Thyroid gland (tissue), 4 donors: ENCODE measurements at regions not wholly inside any gene's neighbourhood (a gene's known extent, or its start where the extent isn't known, plus 50 kb on each side); places are given as distances from the start of the nearest gene placed in this dataset.

Source experiments
- CTCF ChIP-seq, 6 experiments: fragments of 200-600 bp in 3 of 6; fragments of 450-650 bp in 3 of 6; sonication (generic) in 3 of 6; IDR thresholded peaks; one replicate each; pipeline ENCODE4 v1.5.1; 2016 to 2019; ENCODE audit warnings: antibody characterized with exemption in 6 of 6, mild to moderate bottlenecking in 2 of 6, inconsistent platforms in 1 of 6, moderate library complexity in 1 of 6
- POLR2A ChIP-seq, 2 donors: fragments of 450-650 bp; IDR thresholded peaks; one replicate each; pipeline ENCODE4 v1.6.1; 2017; ENCODE audit warnings: antibody characterized with exemption in 2 of 2, mild to moderate bottlenecking in 2 of 2, moderate library complexity in 1 of 2

GRCh38 chr5:89711526-89711925 lies 698.0 kb downstream of the CETN3 start:
- no peak for TF ChIP-seq POLR2A (IDR thresholded peaks at IDR 0.05)
- no peak for TF ChIP-seq CTCF (IDR thresholded peaks at IDR 0.05)
